PC-9 (cell line): ENCODE measurements at regions not wholly inside any gene's neighbourhood (a gene's known extent, or its start where the extent isn't known, plus 50 kb on each side); places are given as distances from the start of the nearest gene placed in this dataset.

Source experiments
- EZH2 ChIP-seq: fragments of 200-600 bp; sonication (generic); IDR thresholded peaks from 2 replicates; pipeline ENCODE4 v1.8.0; 2017; ENCODE audit warnings: antibody characterized with exemption, low read depth
- TF ChIP-seq, protein P1 (sequence below): fragments of 200-600 bp; sonication (generic); conservative IDR thresholded peaks from 2 replicates; pipeline ENCODE4 v1.6.1; 2017; ENCODE audit warnings: mixed run types, antibody characterized with exemption, mild to moderate bottlenecking, moderate library complexity

DNA sequence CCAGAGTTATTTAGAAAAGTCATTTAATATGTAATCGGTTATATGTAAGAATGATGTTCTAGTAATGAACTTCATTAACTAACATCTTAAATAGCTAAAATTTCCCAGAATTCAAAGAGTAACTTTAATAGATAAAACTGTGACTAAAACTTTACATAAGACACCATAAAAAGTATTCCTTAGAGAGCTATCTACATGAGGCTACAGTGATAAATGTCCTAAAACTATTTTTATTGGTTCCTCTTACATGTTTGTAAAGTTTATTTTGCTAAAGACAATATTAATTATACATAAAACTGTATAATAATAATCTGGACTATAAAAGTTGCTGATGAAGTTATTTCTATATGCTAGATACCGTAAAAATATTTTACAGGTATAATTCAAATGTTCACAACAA lies 897.7 kb upstream of the EPHA5 start:
- TF ChIP-seq, protein P1, sequence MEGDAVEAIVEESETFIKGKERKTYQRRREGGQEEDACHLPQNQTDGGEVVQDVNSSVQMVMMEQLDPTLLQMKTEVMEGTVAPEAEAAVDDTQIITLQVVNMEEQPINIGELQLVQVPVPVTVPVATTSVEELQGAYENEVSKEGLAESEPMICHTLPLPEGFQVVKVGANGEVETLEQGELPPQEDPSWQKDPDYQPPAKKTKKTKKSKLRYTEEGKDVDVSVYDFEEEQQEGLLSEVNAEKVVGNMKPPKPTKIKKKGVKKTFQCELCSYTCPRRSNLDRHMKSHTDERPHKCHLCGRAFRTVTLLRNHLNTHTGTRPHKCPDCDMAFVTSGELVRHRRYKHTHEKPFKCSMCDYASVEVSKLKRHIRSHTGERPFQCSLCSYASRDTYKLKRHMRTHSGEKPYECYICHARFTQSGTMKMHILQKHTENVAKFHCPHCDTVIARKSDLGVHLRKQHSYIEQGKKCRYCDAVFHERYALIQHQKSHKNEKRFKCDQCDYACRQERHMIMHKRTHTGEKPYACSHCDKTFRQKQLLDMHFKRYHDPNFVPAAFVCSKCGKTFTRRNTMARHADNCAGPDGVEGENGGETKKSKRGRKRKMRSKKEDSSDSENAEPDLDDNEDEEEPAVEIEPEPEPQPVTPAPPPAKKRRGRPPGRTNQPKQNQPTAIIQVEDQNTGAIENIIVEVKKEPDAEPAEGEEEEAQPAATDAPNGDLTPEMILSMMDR: no peak
- no peak for TF ChIP-seq EZH2
